ENCODE measurements at regions not wholly inside any gene's neighbourhood (a gene's known extent, or its start where the extent isn't known, plus 50 kb on each side); places are given as distances from the start of the nearest gene placed in this dataset.
"Not testable (repeated sequence)": the region's sequence is repeated elsewhere in the genome, so short reads cannot be mapped to it uniquely, and the experiment has no call there.

GRCh38 chr19:27858981-27859581 is 1353.9 kb downstream of the UQCRFS1 start:
- Histone ChIP-seq H2BK120ac (ENCODE audit: low read depth, low read length, poor library complexity, severe bottlenecking) (no peak overlapping the region), H3K79me1 (ENCODE audit: insufficient read depth, low read depth, low read length, poor library complexity, severe bottlenecking) (no peaks in the 10 kb centered on the region), H3K79me2 (ENCODE audit: insufficient read depth, low read length) (no peaks in the 10 kb centered on the region), H3K18ac (ENCODE audit: insufficient read length, low read depth, low read length) (no peak overlapping the region), H4K91ac (ENCODE audit: insufficient read length, low read depth, low read length) (no peak overlapping the region), H3K23ac (ENCODE audit: insufficient read length, low read depth, low read length) (no peak overlapping the region), H3K4ac (ENCODE audit: low read depth, low read length) (no peak overlapping the region), H2BK20ac (ENCODE audit: low read depth, low read length, poor library complexity, severe bottlenecking) (no peak overlapping the region), H3K23me2 (ENCODE audit: insufficient read length, low read depth, low read length, poor library complexity, severe bottlenecking) (no peaks in the 10 kb centered on the region), H2BK5ac (ENCODE audit: insufficient read length, low read length) (no peak overlapping the region), H2BK15ac (ENCODE audit: low read depth, low read length) (no peak overlapping the region), H3K9ac (ENCODE audit: extremely low read depth, insufficient read length, low read length) (no peak overlapping the region), H3K14ac (ENCODE audit: insufficient read depth, low read length) (no peak overlapping the region), H3K4me1 (ENCODE audit: insufficient read depth, low read length) (no peaks in the 10 kb centered on the region), H3K27ac (ENCODE audit: insufficient read length, low read depth, low read length) (no peak overlapping the region), H4K5ac (ENCODE audit: insufficient read length, low read depth, low read length) (no peak overlapping the region), H4K20me1 (ENCODE audit: control insufficient read depth, insufficient read depth, insufficient read length) (no peaks in the 10 kb centered on the region), H2BK12ac (ENCODE audit: insufficient read length, low read depth, low read length) (no peak overlapping the region), H2AK5ac (ENCODE audit: insufficient read length, low read length) (no peak overlapping the region), H3K27me3 (ENCODE audit: insufficient read depth, low read length) (no peaks in the 10 kb centered on the region), H3T11ph (ENCODE audit: low read length) (no peak overlapping the region), H3K56ac (ENCODE audit: insufficient read length, low read depth, low read length) (no peak overlapping the region), H4K8ac (replicated peaks; ENCODE audit: insufficient read length, low read depth, low read length) (no peak overlapping the region), H3K9me3 (ENCODE audit: control insufficient read depth, low read depth, low read length) (peaks cover 36% of the 10 kb centered on the region), H2AFZ (ENCODE audit: low read length) (no peak overlapping the region), H3K4me2 (ENCODE audit: insufficient read depth, insufficient read length, low read length) (no peak overlapping the region)
- no CpG with 5 or more reads among the region's 7 CpGs for WGBS (ENCODE audit: extremely low coverage, insufficient read length, low lambda C conversion rate)
- Mint-ChIP-seq H3K9me3 (peaks cover 96% of the 10 kb centered on the region in 2 experiments), H3K4me1 (no peaks in the 10 kb centered on the region), H3K27me3 (ENCODE audit: low read depth) (peaks cover 10% of the 10 kb centered on the region; the same call in 1 of the 2 replicates), H3K36me3 (ENCODE audit: insufficient read depth in 1 of 3, low read depth in 3 of 3) (peaks cover 4 to 38% (median 31%) of the 10 kb centered on the region in 3 experiments), H3K27ac (no peak overlapping the region), H3K4me3 (no peak overlapping the region)
- TF ChIP-seq CTCF (conservative IDR thresholded peaks at IDR 0.05) = no peak
- no peak for DNase-seq

GRCh38 chr19:27852931-27853330 is 1360.0 kb downstream of the UQCRFS1 start:
- H4K5ac ChIP-seq (ENCODE audit: insufficient read length, low read depth, low read length); H3K79me1 ChIP-seq (ENCODE audit: insufficient read depth, low read depth, low read length, poor library complexity, severe bottlenecking); H3K4me1 Mint-ChIP-seq; H3T11ph ChIP-seq (ENCODE audit: low read length); H2AFZ ChIP-seq (ENCODE audit: low read length); H4K8ac ChIP-seq (replicated peaks; ENCODE audit: insufficient read length, low read depth, low read length); H4K20me1 ChIP-seq (ENCODE audit: control insufficient read depth, insufficient read depth, insufficient read length); H3K9ac ChIP-seq (ENCODE audit: extremely low read depth, insufficient read length, low read length); H3K4me1 ChIP-seq (ENCODE audit: insufficient read depth, low read length); H3K56ac ChIP-seq (ENCODE audit: insufficient read length, low read depth, low read length); H3K18ac ChIP-seq (ENCODE audit: insufficient read length, low read depth, low read length); H3K23me2 ChIP-seq (ENCODE audit: insufficient read length, low read depth, low read length, poor library complexity, severe bottlenecking); H3K27ac ChIP-seq (ENCODE audit: insufficient read length, low read depth, low read length); H3K27me3 Mint-ChIP-seq (ENCODE audit: low read depth); H4K91ac ChIP-seq (ENCODE audit: insufficient read length, low read depth, low read length); H3K27me3 ChIP-seq (ENCODE audit: insufficient read depth, low read length); H3K4me2 ChIP-seq (ENCODE audit: insufficient read depth, insufficient read length, low read length); H3K23ac ChIP-seq (ENCODE audit: insufficient read length, low read depth, low read length); H2AK5ac ChIP-seq (ENCODE audit: insufficient read length, low read length); H2BK120ac ChIP-seq (ENCODE audit: low read depth, low read length, poor library complexity, severe bottlenecking); H3K14ac ChIP-seq (ENCODE audit: insufficient read depth, low read length); H2BK12ac ChIP-seq (ENCODE audit: insufficient read length, low read depth, low read length); H2BK20ac ChIP-seq (ENCODE audit: low read depth, low read length, poor library complexity, severe bottlenecking); H3K79me2 ChIP-seq (ENCODE audit: insufficient read depth, low read length); H3K4ac ChIP-seq (ENCODE audit: low read depth, low read length); H2BK5ac ChIP-seq (ENCODE audit: insufficient read length, low read length); H2BK15ac ChIP-seq (ENCODE audit: low read depth, low read length); H3K27ac Mint-ChIP-seq; H3K4me3 Mint-ChIP-seq; DNase-seq: not testable (repeated sequence)
- WGBS (ENCODE audit: extremely low coverage, insufficient read length, low lambda C conversion rate) = no CpG with 5 or more reads among the region's 7 CpGs
- H3K9me3 ChIP-seq (ENCODE audit: control insufficient read depth, low read depth, low read length) = peaks cover 61% of the 10 kb centered on the region
- H3K36me3 Mint-ChIP-seq (ENCODE audit: insufficient read depth in 1 of 3, low read depth in 3 of 3) = peaks cover 6 to 30% (median 7%) of the 10 kb centered on the region in 3 experiments; a peak in 6 of 7 replicates
- peaks cover 90 to 94% of the 10 kb centered on the region in 2 experiments for H3K9me3 Mint-ChIP-seq
